Neural crest cell (in vitro differentiated cells): ENCODE measurements at regions not wholly inside any gene's neighbourhood (a gene's known extent, or its start where the extent isn't known, plus 50 kb on each side); places are given as distances from the start of the nearest gene placed in this dataset.

Experiments used
- DNase-seq: peaks from one replicate; pipeline ENCODE4 v3.0.0; 2021; ENCODE audit warnings: low read depth, mixed read lengths, low spot score
- H3K27ac Mint-ChIP-seq: one replicate; pipeline ENCODE4 v1.8.0; 2021; ENCODE audit warnings: mild to moderate bottlenecking, mixed read lengths; ENCODE audit not compliant: unreplicated experiment
- H3K27me3 Mint-ChIP-seq: 2 replicates; pipeline ENCODE4 v1.8.0; 2021; ENCODE audit warnings: low read depth, mild to moderate bottlenecking, mixed read lengths
- H3K36me3 Mint-ChIP-seq: 2 replicates; pipeline ENCODE4 v1.8.0; 2021; ENCODE audit warnings: low read depth, mild to moderate bottlenecking, mixed read lengths
- H3K4me1 Mint-ChIP-seq: 2 replicates; pipeline ENCODE4 v1.8.0; 2021; ENCODE audit warnings: mixed read lengths
- H3K4me3 Mint-ChIP-seq: one replicate; pipeline ENCODE4 v1.8.0; 2021; ENCODE audit warnings: mild to moderate bottlenecking, mixed read lengths
- H3K9me3 Mint-ChIP-seq: 2 replicates; pipeline ENCODE4 v1.8.0; 2021; ENCODE audit warnings: mixed read lengths
- TF ChIP-seq, protein P1 (sequence below): fragments of 200-600 bp; sonication (generic); conservative IDR thresholded peaks from 2 replicates; pipeline ENCODE4 v1.5.0; 2021; ENCODE audit warnings: antibody characterized with exemption, mild to moderate bottlenecking

DNA sequence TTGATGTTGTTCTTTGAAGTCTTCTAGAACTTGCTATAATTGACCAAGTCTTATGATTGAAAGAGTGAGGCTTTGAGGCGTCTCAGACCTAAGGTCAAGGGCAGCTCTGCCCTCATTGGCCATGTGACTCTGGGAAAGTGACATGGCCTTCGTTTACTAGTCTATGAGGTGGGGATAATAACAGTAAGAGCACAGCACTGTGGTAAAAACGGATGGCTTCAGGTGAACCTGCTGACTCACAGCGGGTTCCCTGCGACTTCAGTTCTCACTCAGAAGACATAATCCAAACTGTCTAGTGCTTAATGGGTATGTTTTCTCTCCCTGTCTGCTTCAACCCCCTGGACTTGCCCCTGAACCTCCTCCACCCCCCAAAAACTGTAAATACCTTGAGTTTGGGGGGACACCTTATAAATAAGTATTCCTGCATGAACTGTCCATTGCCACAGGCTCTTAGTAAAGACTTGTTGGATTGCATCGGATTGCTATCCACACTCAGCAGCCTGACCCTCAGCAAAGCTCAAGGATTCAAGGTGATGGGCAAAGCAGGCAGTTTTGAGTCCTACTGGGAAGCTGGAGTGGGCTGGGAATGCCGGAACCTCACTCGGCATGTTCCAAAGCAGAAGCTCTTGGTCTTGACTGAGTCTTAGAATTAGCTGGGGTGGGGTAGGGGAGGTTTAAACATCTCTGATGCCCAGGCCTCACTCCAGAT lies 304.6 kb downstream of the KLF6 start:
- TF ChIP-seq, protein P1, sequence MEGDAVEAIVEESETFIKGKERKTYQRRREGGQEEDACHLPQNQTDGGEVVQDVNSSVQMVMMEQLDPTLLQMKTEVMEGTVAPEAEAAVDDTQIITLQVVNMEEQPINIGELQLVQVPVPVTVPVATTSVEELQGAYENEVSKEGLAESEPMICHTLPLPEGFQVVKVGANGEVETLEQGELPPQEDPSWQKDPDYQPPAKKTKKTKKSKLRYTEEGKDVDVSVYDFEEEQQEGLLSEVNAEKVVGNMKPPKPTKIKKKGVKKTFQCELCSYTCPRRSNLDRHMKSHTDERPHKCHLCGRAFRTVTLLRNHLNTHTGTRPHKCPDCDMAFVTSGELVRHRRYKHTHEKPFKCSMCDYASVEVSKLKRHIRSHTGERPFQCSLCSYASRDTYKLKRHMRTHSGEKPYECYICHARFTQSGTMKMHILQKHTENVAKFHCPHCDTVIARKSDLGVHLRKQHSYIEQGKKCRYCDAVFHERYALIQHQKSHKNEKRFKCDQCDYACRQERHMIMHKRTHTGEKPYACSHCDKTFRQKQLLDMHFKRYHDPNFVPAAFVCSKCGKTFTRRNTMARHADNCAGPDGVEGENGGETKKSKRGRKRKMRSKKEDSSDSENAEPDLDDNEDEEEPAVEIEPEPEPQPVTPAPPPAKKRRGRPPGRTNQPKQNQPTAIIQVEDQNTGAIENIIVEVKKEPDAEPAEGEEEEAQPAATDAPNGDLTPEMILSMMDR = no peak
- no peak overlapping the region for H3K27ac Mint-ChIP-seq
- peaks cover 4% of the 10 kb centered on the region for H3K9me3 Mint-ChIP-seq
- H3K36me3 Mint-ChIP-seq = no peaks in the 10 kb centered on the region
- no peaks in the 10 kb centered on the region for H3K27me3 Mint-ChIP-seq
- H3K4me1 Mint-ChIP-seq = peaks cover 59% of the 10 kb centered on the region
- H3K4me3 Mint-ChIP-seq = no peak overlapping the region
- no peak for DNase-seq

DNA sequence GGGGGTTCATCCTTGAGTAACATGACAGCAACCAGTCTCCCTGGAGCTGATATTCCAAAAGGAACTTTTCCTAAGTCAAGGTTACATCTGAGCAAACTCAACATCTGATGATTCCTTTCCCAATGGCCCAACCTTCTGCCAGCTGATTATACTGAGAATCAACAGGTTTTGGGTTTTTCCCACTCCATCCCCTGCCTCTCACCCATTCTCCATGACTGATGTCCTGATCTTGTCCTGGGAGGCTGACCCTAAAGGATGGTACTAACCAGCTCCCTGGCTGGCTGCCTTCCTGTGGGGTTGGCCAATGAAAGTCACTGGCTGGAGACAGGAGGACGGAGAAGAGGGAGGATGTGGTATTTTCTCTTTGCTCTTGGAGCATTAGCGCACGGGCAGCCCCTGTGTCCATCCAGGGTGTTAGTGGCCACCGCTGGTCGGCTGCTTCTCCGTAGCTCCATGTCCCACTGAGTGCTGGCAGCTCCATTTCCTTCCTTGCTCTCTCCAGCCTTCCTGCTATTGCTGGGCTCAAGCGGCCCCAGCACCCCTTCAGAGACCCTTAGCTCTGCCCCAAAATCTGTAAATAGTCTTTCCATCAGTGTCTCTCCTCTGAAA lies 306.2 kb upstream of the PITRM1 start:
- TF ChIP-seq, protein P1 = no peak
- Mint-ChIP-seq H3K36me3 (no peaks in the 10 kb centered on the region), H3K4me3 (no peak overlapping the region), H3K9me3 (peaks cover 4% of the 10 kb centered on the region), H3K27me3 (no peaks in the 10 kb centered on the region), H3K4me1 (peaks cover 52% of the 10 kb centered on the region), H3K27ac (no peak overlapping the region)
- DNase-seq = no peak

DNA sequence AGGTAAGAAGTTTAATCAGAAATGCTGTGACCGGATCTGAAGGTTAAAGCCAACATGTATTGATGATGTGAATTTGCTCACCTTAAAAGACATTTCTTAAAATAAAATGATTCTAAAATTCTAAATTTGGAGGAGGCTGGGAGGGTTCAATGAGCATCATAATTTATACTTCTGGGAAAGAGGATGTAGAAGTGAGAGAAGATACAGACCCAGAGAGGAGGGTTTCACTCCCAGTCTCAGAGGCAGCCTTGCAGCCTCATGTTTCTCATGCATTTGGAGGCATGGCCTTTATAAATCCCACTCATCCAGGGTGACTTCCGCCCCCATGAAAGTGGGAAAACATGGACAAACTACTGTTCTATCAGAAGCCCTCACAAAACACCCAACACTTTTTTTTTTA lies 305.6 kb upstream of the PITRM1 start:
- no peaks in the 10 kb centered on the region for H3K36me3 Mint-ChIP-seq
- H3K9me3 Mint-ChIP-seq = peaks cover 4% of the 10 kb centered on the region
- H3K4me3 Mint-ChIP-seq = no peak overlapping the region
- no peak overlapping the region for H3K27ac Mint-ChIP-seq
- TF ChIP-seq, protein P1 = no peak
- DNase-seq = no peak
- H3K4me1 Mint-ChIP-seq = peaks cover 51% of the 10 kb centered on the region
- no peaks in the 10 kb centered on the region for H3K27me3 Mint-ChIP-seq

DNA sequence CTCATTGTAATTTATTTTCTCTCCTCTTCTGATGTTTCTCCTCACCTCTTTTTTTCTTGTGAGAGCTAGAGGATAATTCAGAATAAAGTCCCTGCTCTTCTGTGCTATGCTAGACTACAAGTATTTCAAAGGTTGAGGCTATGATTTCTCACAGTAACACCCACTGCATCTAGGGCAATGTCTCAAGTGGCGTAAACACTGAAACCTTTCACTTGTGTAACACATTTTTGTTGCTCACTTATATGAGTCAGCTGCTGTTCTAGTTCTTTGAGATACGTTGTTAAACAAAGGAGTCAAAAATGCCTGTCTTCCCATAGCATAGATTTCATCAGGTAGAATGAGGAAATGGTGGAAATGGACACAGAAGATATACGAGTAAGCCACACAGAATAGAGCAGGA lies 305.1 kb upstream of the PITRM1 start:
- TF ChIP-seq, protein P1 = no peak
- Mint-ChIP-seq H3K4me3 (no peak overlapping the region), H3K9me3 (peaks cover 4% of the 10 kb centered on the region), H3K27ac (no peak overlapping the region), H3K36me3 (no peaks in the 10 kb centered on the region), H3K4me1 (peaks cover 51% of the 10 kb centered on the region), H3K27me3 (no peaks in the 10 kb centered on the region)
- no peak for DNase-seq

DNA sequence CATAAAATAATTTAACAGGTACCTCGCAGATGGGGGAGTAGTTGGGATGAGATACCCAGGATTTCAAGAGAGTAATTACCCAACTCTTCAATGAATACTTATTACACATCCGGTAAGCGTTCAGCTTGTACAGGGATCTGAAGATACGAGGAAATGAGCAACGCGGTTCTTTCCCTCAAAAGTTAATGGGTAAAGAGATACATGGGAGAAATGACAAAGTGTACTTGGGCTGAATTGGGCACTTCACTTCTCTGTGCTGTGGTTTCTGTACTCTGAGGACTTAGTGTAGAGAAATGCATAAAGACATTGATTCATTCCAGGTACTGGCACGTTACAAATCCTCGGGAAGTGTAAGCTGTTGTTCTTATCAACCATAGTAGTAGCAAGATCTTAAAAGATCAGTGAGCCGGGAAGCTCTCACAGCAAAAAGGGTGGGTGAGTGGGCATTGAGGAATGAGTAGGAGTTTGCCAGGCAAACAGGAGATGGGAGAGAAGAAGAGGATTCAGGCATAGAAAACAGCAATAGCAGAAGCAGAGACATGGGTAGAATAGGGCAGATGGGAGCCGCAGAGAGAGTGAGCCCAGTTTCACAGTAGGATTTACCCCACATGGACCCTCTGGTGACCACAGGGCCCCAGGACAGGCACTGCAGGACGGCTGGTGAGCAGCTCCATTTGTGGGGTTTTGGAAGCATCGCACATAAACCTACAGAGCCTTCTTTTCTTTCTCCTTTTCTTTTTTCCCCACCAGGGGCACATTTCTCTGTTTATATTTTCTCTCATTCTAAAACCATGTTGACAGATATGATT lies 304.3 kb upstream of the PITRM1 start:
- H3K27me3 Mint-ChIP-seq = no peaks in the 10 kb centered on the region
- peaks cover 4% of the 10 kb centered on the region for H3K9me3 Mint-ChIP-seq
- no peak overlapping the region for H3K27ac Mint-ChIP-seq
- DNase-seq = no peak
- H3K4me3 Mint-ChIP-seq = no peak overlapping the region
- H3K4me1 Mint-ChIP-seq = peaks cover 51% of the 10 kb centered on the region
- TF ChIP-seq, protein P1 = no peak
- H3K36me3 Mint-ChIP-seq = no peaks in the 10 kb centered on the region
